Osteocyte (in vitro differentiated cells): ENCODE measurements at regions not wholly inside any gene's neighbourhood (a gene's known extent, or its start where the extent isn't known, plus 50 kb on each side); places are given as distances from the start of the nearest gene placed in this dataset.

Source experiments
- DNase-seq: peaks from one replicate; pipeline ENCODE4 v3.0.0; 2021; ENCODE audit warnings: mixed read lengths; ENCODE audit not compliant: unreplicated experiment; ENCODE audit errors: extremely low spot score
- H3K27ac Mint-ChIP-seq: one replicate; pipeline ENCODE4 v1.8.0; 2021; ENCODE audit warnings: mild to moderate bottlenecking, mixed read lengths; ENCODE audit not compliant: unreplicated experiment
- H3K27me3 Mint-ChIP-seq: one replicate; pipeline ENCODE4 v1.8.0; 2021; ENCODE audit warnings: mixed read lengths; ENCODE audit not compliant: unreplicated experiment
- H3K36me3 Mint-ChIP-seq: one replicate; pipeline ENCODE4 v1.8.0; 2021; ENCODE audit warnings: mixed read lengths; ENCODE audit not compliant: unreplicated experiment
- H3K4me1 Mint-ChIP-seq: one replicate; pipeline ENCODE4 v1.8.0; 2021; ENCODE audit warnings: mixed read lengths; ENCODE audit not compliant: unreplicated experiment
- H3K4me3 Mint-ChIP-seq: one replicate; pipeline ENCODE4 v1.8.0; 2021; ENCODE audit warnings: mild to moderate bottlenecking, moderate library complexity, mixed read lengths; ENCODE audit not compliant: unreplicated experiment
- H3K9me3 Mint-ChIP-seq: one replicate; pipeline ENCODE4 v1.8.0; 2021; ENCODE audit warnings: mixed read lengths; ENCODE audit not compliant: unreplicated experiment
- TF ChIP-seq, protein P1 (sequence below): fragments of 200-600 bp; sonication (generic); IDR thresholded peaks from 2 replicates; pipeline ENCODE4 v1.5.0; 2021; ENCODE audit warnings: antibody characterized with exemption, mild to moderate bottlenecking, moderate library complexity

DNA sequence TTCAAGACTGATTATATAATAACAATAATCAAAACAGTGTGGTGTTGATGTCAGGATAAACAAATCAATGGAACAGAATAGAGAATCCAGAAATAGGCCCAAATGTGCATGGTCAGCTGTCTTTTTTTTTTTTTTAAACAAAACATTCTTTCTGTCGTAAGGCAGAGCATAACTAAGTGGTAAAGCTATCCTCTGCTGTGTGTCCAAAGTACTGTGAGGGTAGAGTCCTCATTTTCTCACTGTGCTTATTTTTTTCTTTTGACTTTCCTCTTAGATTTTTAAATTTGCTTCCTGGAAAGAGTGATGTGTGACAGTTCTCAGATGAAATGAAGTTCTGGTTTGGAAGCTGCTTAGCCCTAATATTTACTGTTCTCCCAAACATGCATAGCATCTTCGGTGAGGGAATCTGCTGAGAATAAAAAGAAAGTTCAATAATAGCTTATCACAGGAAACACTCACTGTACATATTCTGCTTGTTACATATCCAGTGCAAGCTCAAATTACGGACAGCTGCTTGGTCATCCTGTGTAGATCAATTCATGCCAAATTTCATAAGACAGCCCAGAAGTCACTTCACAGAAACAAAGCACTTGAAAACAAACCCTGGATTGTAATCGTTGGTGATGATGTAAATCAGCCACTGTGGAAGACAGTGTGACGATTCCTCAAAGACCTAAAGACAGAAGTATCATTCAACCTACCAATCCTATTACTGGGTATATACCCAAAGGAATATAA, 423.9 kb downstream of the NEBL start:
- Mint-ChIP-seq H3K36me3 (peaks cover 2% of the 10 kb centered on the region), H3K4me1 (peaks cover 4% of the 10 kb centered on the region), H3K27ac (no peak overlapping the region), H3K4me3 (no peak overlapping the region), H3K9me3 (no peaks in the 10 kb centered on the region), H3K27me3 (no peaks in the 10 kb centered on the region)
- TF ChIP-seq, protein P1, sequence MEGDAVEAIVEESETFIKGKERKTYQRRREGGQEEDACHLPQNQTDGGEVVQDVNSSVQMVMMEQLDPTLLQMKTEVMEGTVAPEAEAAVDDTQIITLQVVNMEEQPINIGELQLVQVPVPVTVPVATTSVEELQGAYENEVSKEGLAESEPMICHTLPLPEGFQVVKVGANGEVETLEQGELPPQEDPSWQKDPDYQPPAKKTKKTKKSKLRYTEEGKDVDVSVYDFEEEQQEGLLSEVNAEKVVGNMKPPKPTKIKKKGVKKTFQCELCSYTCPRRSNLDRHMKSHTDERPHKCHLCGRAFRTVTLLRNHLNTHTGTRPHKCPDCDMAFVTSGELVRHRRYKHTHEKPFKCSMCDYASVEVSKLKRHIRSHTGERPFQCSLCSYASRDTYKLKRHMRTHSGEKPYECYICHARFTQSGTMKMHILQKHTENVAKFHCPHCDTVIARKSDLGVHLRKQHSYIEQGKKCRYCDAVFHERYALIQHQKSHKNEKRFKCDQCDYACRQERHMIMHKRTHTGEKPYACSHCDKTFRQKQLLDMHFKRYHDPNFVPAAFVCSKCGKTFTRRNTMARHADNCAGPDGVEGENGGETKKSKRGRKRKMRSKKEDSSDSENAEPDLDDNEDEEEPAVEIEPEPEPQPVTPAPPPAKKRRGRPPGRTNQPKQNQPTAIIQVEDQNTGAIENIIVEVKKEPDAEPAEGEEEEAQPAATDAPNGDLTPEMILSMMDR = no peak
- DNase-seq = no peak

DNA sequence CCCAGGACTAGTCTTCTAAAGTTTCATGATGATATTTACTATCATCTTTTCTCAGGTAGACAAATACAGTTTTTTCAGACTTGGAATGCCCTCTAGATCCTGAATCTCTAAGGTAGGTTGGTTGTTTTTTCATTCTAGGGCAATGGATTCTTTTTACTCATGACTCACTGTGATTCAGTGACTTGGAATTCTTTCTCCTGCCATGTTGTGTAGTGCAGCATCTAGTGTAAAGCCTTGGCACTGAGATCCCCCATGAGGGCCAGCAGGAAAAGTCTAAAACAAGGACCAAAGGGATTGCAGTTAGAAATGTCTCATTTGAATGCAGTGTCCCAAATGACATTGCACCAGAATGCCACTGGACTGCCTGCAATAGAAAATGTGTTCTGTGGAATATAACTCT, 430.4 kb downstream of the NEBL start:
- no peak for DNase-seq
- H3K36me3 Mint-ChIP-seq = peaks cover 2% of the 10 kb centered on the region
- peaks cover 14% of the 10 kb centered on the region for H3K9me3 Mint-ChIP-seq
- H3K4me1 Mint-ChIP-seq = peaks cover 11% of the 10 kb centered on the region
- TF ChIP-seq, protein P1 = no peak
- no peaks in the 10 kb centered on the region for H3K27me3 Mint-ChIP-seq
- no peak overlapping the region for H3K4me3 Mint-ChIP-seq
- H3K27ac Mint-ChIP-seq = no peak overlapping the region

DNA sequence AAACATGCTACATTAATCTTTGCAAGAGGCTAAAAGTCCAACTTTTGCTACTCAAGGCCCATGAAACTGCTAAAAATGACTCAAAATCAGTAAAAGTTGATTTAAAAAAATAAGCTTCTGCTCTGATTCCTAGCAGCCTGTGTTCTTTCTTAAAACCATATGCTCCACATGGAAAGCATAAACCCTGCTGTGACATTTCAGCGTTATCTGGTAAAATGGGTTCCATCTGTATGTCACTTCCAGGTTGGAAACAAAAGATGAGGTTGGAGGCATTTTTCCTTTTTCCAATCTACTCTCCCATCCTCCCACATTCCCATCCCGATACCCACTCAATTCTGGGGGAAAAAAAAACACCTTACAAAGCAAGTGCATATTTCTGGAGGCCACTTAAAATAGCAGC, 439.5 kb downstream of the NEBL start:
- TF ChIP-seq, protein P1 = no peak
- Mint-ChIP-seq H3K36me3 (no peaks in the 10 kb centered on the region), H3K4me1 (peaks cover 22% of the 10 kb centered on the region), H3K27me3 (no peaks in the 10 kb centered on the region), H3K9me3 (no peaks in the 10 kb centered on the region), H3K4me3 (no peak overlapping the region), H3K27ac (no peak overlapping the region)
- no peak for DNase-seq

DNA sequence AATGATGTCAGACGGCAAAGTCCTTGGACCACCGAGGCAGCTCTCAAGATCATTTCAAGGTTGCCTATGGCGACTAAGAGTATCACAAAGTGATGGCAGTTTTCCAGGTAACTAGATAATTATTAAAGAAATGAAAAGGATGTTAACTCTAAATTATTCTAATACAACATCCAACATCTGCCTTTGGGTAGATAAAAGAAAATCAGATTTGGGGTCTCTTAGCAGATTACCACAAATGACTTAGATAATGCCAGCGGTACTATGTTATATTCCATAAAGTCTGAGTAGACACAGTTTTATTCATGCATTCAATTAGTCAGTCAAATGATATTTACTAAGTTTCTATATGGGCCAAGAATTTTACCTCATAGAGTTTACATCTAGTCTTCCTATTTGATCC, 441.3 kb downstream of the NEBL start:
- no peak for DNase-seq
- no peaks in the 10 kb centered on the region for H3K27me3 Mint-ChIP-seq
- TF ChIP-seq, protein P1 = no peak
- no peaks in the 10 kb centered on the region for H3K36me3 Mint-ChIP-seq
- no peak overlapping the region for H3K4me3 Mint-ChIP-seq
- no peak overlapping the region for H3K27ac Mint-ChIP-seq
- no peaks in the 10 kb centered on the region for H3K9me3 Mint-ChIP-seq
- H3K4me1 Mint-ChIP-seq = peaks cover 22% of the 10 kb centered on the region

DNA sequence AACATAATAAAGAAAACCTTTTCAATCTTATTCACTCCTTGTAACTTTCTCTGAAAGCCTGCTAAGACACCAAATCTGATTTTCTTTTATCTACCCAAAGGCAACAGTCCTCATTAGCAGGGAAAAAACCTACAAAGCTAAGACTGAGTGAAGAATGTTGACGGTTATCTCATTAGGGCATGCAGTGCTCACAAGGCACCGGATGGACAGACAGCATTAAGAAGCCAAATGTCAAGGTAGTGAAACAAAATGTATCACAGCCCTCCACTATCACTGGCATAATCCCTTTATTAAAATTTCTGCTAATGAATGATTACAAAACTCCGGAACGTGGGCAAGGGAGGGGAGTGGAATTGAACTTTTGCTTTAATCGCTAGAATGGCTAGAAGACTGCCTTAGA, 442.8 kb downstream of the NEBL start:
- Mint-ChIP-seq H3K27ac (no peak overlapping the region), H3K36me3 (no peaks in the 10 kb centered on the region), H3K4me1 (peaks cover 22% of the 10 kb centered on the region), H3K4me3 (no peak overlapping the region), H3K9me3 (no peaks in the 10 kb centered on the region), H3K27me3 (no peaks in the 10 kb centered on the region)
- no peak for DNase-seq
- TF ChIP-seq, protein P1 = no peak
